ENCODE measurements at regions not wholly inside any gene's neighbourhood (a gene's known extent, or its start where the extent isn't known, plus 50 kb on each side); places are given as distances from the start of the nearest gene placed in this dataset.

DNA sequence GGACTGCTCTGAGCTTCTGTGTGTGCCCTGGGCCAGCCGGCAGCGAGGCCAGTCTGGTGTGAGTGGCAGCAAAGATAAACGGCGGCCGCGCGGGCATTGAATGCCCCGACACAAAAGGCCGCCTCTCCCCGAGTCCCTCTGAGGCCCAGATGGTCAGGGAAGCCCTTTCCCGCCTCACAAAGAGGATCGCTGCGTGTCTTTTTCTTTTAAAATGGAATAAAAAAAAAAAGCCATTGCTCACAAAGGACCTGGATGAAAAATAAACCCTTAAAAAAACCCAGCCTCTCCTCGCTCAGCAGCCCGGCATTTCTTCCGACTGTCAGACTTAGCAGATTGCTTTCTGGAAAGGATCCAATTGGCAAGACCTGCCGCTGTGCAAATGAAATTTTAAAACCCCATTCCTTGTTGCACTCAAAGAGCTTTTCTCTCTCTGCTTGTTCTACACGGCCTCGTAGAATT, 578.7 kb downstream of the BCOR start:
- no peak for DNase-seq

DNA sequence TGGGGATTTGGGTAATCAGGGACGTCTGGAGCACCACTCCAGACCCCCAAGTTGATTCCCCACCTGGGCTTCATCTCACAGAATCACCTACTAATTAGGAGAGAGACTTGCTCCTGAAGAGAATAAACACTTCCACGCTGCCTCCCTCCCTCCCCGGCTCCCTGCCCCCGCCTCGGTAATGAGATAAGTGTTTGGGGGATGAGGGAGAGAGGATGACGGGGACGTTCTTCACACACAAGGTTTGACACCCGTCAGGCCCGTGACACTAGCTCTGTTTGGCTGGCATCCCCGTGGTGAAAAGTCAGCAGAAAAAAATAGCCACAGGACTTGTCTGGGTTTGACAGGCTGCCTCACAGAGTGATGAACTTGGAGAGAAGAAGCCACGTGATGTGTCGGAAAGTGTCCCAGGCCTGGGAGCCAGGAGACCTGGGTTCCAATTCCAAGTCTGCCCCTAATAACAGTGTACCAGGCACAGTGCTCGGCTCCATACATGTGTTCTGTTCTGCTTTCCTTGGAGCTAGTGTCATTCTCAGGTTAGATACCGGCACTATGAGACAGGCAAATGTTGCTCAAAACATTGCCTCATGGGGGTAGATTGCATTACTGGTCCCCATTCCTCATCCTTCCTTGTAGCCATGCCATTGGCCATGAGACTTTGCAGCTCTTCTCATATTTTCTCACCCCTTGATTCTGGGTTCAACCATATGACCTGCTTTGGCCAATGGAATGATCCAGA, 578.0 kb downstream of the BCOR start:
- no peak for DNase-seq

- DNase-seq: no peak
Measured at GRCh38 chrX:39525758-39526157, 572.0 kb downstream of the BCOR start.

GRCh38 chrX:39527025-39527424, 570.7 kb downstream of the BCOR start:
- DNase-seq: no peak

DNA sequence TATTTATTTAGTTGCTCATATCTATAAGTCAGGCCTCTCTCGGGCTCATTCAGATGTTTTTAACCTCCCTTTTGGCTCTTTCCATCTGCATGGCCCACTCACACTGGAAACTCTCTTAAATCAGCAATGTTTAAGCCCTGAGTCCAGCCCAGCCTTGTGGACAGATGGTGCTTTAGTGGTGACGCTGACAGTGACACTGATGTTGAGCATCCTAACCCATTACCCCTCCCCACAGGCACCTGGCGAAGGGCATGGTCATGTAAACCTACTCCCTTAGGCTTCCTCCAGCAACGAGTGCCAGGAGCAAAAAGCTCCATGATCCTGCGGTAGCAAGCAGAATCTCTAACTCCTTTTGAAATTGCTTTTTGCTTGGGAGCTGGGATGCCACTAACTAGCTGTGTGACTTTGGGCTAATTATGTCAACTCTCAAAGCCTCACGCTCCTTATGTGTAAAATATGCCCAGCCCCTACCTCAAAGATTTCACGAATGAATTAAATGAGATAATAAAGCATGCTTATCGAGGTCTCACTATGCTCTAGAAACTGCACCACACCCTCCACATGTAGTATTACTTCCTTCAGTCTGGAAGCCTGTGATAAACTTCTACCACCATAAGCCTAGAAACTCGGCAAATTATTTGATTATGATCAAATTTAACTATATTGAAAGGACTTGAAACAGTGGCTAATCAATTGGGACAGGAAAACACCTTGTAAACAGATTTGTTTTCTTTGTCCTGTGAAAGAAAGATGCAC, 569.4 kb downstream of the BCOR start:
- no peak for DNase-seq

DNA sequence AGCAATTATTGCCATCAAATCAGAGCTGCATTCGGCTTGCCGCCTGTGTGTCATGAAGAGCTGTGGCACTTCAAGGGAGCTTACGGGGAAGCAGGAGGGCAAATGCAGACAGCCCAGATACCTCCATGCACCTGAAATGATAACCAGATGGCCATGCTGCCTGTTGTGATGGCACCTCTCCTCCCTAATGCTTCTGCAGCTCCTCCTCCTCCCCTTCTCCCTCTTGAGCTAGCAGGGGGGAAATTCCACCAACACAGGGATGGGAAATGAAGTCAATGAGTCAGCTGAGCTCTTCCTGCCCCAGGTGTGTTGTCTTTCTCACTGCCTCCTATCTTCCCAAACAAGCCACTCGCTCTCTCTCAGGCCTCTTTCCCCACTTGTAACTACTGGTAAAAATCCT, 565.0 kb downstream of the BCOR start:
- DNase-seq: no peak

DNA sequence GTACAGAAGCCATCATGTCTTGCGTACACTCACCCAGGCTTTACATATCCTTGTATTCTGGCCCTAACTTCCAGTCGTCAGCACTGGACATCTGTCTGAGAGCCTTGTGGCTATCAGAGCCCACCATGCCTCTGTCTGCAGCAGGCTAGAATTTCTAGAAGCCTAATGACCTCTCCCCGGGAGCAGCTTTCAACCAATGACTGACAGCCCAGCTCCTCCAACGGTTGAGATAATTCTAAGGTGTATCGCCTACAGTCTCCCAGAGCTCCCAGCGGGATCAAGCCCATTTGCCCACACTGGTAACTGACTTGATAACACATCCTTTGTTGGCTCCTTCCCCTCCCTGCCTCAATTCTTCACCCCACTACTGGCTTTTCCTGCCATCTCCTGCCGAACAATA, 562.8 kb downstream of the BCOR start:
- no peak for DNase-seq

GRCh38 chrX:39536211-39536610, 561.5 kb downstream of the BCOR start:
- no peak for DNase-seq

GRCh38 chrX:39541881-39542280, 555.9 kb downstream of the BCOR start:
- no peak for DNase-seq

GRCh38 chrX:39542316-39542715, 555.4 kb downstream of the BCOR start:
- DNase-seq: no peak

DNA sequence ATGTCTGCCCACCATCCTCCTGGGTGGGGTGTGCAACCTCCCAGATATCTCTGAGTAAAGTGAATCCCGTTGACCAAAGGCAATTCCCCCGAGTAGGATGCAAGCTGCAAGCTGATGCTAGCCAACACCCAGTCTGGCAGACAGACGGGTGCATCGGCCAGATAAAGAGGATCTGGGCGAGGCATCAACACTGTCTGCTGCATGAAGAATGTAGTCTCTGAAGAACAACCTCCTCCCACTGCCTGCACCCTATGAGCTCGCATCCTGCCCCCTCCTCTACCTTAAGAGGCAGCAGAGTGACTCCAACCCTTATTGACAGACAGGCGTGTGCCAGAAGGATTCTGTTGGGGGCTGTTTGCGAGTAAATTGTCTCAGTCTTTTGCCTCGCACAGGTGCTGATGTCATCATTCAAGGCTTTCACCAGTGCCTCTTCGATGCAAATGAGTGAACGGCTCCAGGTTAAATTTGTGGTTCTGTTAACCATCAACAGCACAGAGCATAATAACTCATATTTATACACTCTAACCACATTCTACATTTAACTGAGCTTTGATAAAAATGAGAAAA, 546.9 kb downstream of the BCOR start:
- no peak for DNase-seq

DNA sequence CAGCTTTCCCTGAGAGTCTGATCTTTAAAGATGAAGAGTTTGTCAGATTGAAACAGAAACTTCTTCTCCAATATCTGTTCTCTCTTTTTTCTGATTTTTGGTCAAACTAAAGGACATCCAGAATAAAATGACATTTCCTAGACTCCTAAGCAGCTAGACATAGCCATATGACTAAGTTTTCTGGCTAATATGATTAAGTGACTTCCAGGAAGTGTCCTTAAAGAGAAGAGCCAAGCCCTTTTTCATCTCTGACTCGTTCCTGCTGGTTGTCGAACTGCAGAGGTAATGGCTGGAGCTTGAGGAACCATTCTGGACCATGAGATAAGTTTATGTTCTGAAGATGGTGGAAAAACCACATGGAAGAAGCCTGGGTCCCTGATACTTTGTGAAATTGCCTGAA, 546.0 kb downstream of the BCOR start:
- no peak for DNase-seq

- DNase-seq: no peak
Measured at GRCh38 chrX:39555431-39555830, 542.3 kb downstream of the BCOR start.

DNA sequence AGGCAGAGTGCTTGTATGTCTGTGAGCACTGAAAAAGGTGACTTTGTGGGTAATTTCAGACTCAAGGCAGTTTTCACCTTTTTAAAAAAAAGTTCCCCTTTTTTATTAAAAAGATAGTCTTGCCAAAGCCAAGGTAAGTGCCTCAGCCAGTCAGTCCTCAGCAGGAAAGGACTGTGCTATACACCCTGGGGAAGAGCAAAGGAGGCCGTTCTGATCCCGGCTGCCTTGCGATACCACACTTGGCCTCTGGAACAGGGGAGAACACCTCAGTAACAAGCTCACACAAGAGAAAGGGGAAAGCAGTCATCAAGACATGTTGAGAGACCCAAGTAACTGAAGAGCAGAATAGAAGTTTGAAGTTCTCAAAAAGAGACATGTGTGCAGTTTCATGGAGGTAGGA, 541.7 kb downstream of the BCOR start:
- no peak for DNase-seq

DNA sequence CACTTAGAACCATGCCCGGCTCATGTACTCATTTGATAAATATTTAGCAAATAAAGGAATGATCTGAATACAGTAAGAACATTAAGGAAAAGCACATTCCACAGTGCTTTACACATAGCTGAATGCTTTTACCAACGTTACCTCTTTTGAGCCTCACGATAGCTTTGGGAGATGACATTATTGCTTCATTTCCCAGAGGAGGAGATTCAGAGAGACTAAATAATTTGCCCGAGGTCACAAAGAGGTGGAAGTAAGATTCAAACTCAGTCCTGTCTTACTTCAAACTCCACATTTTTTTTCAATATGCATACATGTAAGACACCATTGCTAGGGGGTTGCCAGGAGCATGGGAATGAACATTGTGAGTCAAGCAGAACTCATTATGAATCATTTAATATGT, 538.5 kb downstream of the BCOR start:
- no peak for DNase-seq

- DNase-seq: no peak
Measured at GRCh38 chrX:39560271-39560670, 537.5 kb downstream of the BCOR start.

DNA sequence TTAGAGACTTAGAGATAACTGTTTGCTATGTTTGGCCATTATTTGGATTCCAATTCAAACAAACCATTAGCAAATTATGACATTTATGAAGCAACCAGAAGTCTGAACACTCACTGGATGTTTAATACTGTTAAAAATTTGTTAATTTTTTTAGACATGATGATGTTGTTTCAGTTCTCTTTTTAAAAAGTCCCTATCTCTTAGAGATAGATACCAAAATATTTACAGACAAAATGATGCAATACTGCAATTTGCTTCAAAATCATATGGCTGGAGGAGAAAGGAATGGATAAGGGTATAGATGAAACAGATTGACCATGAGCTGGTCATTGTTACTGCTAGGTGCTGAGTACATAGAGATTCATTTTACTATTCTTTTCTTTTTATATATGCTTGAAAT, 534.6 kb downstream of the BCOR start:
- DNase-seq: no peak

DNA sequence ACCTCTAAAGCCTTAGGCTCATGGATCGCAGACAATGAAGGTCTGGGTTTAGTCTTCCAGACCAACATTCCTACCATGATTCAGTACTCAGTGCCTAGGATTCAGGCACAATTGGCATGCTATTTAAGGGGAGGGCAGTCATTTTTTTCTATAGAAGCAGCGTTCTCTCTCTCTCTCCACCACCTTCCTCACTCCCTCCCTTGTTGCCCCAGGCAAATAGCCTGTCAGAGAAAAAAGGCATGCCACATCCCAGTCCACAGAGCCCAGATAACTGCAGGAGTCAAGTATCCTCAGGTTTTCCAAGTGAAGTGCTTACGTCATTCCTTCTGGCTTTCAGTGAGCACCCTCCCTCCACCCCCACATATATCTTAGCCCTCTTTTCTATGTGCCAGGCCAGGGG, 533.0 kb downstream of the BCOR start:
- no peak for DNase-seq

DNA sequence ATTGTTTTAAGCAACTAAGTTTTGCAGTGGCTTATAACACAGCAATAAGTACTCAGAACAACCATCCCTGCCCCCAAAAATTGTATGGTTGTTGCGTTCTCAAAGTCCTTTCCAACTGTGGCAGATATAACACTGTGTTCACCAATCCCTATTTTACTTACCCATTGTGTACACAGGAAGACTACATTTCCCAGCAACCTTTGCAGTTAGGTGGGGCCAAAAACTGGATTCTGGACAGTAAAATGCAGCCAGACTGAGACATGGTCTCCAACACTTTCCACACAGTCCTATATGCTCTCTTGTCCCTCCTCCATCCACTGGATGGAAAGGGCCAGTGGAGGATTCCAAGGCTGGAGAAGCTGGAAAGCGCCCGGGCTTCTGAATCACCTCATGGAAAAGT, 523.6 kb downstream of the BCOR start:
- DNase-seq: no peak

DNA sequence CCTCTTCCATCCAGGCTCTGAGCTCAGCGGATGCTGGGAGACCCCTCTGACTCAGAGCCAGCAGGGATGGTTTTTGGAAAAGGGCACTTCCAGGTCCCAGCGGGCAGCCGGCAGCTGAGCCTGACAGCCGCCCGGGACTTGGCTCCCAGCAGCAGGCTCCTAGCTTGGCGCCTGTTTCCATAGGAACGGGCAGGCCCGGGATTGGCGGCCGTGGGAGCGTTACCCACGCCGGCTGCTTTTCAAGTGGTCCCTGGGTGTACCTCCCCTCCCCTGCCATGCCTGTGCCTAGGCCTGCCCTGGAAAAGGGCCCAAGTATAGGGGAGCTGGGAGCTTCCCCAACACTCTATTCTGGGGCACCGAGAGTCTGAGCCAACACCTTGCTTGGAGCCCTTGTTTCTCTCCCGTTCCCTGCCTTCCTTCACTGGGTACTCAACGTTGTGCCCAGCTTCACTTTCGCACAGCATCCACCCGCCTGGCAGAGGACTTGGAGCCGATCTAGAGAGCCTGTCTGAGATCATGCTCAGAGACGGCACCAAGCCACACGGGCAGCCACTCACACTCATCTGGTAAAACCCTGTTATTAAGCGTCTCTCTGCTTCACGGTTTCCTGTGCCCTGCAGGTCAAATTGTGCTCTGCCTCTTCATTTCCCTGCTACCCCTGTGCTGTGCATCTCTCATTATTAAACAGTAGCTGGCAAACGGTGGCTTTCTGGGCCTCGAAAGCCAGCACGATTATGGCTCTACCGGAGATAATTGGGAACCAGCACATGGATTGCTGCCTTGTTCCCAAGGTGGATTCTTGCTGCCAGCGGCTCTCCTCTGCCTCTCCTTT, 521.5 kb downstream of the BCOR start:
- no peak for DNase-seq

GRCh38 chrX:39577206-39577984, 520.4 kb downstream of the BCOR start:
- no peak for DNase-seq

All from activated effector memory CD4-positive, alpha-beta T cell treated with anti-CD3 and anti-CD28 coated beads, Interleukin-2, amount 50 U/mL, for 16 hours (primary cell).